Activated CD8-positive, alpha-beta T cell treated with anti-CD3 and anti-CD28 coated beads, Interleukin-2, amount 10 ng/mL, durations not matched to agents 7 days and 5 days (primary cell): ENCODE measurements at regions not wholly inside any gene's neighbourhood (a gene's known extent, or its start where the extent isn't known, plus 50 kb on each side); places are given as distances from the start of the nearest gene placed in this dataset.

Source experiments
- ATAC-seq: fragments of 150-1000 bp; cut with Tn5 transposase; one replicate; pipeline ENCODE4 v1.10.0; 2021; ENCODE audit warnings: moderate library complexity
- CTCF ChIA-PET: fragments of 350-600 bp; sonication (Branson Sonifier 250); formaldehyde crosslinking; loops from one replicate; lab custom pipeline; 2021; ENCODE audit warnings: antibody characterized with exemption; lab: Charles Lee
- POLR2A ChIA-PET: fragments of 350-600 bp; sonication (Branson Sonifier 250); formaldehyde crosslinking; loops from one replicate; lab custom pipeline; 2021; ENCODE audit warnings: antibody characterized with exemption; lab: Charles Lee
- DNase-seq: peaks from one replicate; pipeline ENCODE4 v3.0.0-alpha.2; 2020
- H3K27ac Mint-ChIP-seq: one replicate; pipeline ENCODE4 v1.8.0; 2021; ENCODE audit warnings: mild to moderate bottlenecking, mixed read lengths
- H3K27me3 Mint-ChIP-seq: one replicate; pipeline ENCODE4 v1.8.0; 2021; ENCODE audit warnings: low read depth, mixed read lengths
- H3K36me3 Mint-ChIP-seq: one replicate; pipeline ENCODE4 v1.8.0; 2021; ENCODE audit warnings: low read depth, mixed read lengths
- H3K4me1 Mint-ChIP-seq: one replicate; pipeline ENCODE4 v1.8.0; 2021; ENCODE audit warnings: low read depth, mixed read lengths
- H3K4me3 Mint-ChIP-seq: one replicate; pipeline ENCODE4 v1.8.0; 2021; ENCODE audit warnings: mild to moderate bottlenecking, mixed read lengths
- H3K9me3 Mint-ChIP-seq: one replicate; pipeline ENCODE4 v1.8.0; 2022; ENCODE audit warnings: mixed read lengths; ENCODE audit not compliant: insufficient read depth

DNA sequence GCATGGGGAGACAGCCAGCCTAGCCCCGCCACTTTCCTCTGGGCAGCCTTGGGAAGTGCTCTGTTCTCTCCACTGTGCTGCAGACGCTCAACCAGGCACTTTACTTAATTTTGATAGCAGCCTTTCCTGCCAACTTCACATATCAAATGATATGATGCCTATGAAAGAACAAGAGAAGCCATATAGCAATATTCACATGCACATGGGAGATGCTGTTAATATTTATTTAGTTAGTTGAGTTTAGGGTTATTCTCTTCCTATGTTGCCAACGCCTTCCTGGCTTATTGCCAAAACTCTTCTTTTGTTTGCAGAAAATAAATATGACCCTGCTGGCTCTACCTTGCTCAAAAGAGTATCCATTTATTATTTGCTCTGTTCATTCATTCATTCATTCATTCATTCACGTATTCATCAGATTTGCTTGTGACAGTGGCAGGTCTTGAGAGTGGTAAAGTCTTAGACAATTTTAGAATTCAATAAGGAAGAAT, 99.3 kb downstream of the GATA6 start:
- no peak overlapping the region for H3K27ac Mint-ChIP-seq
- H3K9me3 Mint-ChIP-seq, result no peaks in the 10 kb centered on the region
- no peak overlapping the region for H3K4me3 Mint-ChIP-seq
- ChIA-PET CTCF (no interaction called here), POLR2A (no interaction called here)
- no peak for ATAC-seq
- H3K4me1 Mint-ChIP-seq, result no peaks in the 10 kb centered on the region
- peaks cover 3% of the 10 kb centered on the region for H3K27me3 Mint-ChIP-seq
- no peak for DNase-seq
- no peaks in the 10 kb centered on the region for H3K36me3 Mint-ChIP-seq

DNA sequence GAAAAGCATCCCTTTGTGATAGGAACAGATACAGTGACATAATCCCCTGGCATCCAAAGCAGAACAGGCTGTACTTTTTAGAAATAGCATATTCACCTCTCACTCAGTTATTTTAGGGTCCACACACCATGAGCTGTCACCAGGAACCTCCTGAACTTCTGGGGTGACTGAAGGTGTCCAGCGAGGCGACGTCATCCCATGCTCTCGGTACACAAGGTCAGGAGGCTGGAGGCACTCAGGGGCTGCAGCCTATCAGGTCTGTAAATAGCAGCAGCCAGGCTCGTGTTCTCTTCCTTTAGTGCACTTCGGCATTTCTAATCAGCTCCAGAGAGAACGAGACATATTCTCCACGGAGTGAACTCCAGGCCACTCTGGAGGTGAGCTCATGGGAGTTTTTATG, 98.3 kb downstream of the GATA6 start:
- no peak overlapping the region for H3K4me3 Mint-ChIP-seq
- no peak for ATAC-seq
- CTCF ChIA-PET, result no interaction called here
- H3K4me1 Mint-ChIP-seq, result no peaks in the 10 kb centered on the region
- POLR2A ChIA-PET, result no interaction called here
- H3K9me3 Mint-ChIP-seq, result no peaks in the 10 kb centered on the region
- H3K36me3 Mint-ChIP-seq, result no peaks in the 10 kb centered on the region
- no peak overlapping the region for H3K27ac Mint-ChIP-seq
- no peak for DNase-seq
- H3K27me3 Mint-ChIP-seq, result peaks cover 3% of the 10 kb centered on the region

DNA sequence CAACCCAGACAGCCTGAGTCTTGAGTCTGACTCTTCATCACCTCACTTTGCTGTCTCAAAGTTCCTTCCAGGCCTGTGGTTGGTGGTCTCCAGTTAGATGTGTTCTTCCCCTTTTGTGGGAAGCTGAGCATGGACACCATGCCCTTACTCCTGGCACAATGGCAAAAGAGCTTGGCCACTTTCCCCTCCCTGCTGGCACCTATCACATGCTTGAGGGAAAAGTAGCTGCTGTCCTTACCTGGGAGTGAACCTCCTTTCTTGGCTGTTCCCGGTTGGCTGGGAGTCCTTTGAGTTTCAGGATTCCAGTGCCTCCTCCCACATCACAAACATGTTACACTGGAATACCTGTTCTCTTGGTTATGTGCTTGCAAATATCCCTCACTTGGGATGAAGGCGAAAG, 97.8 kb downstream of the GATA6 start:
- no peak for DNase-seq
- POLR2A ChIA-PET, result no interaction called here
- H3K4me1 Mint-ChIP-seq, result no peaks in the 10 kb centered on the region
- no peak overlapping the region for H3K27ac Mint-ChIP-seq
- ATAC-seq, result no peak
- H3K9me3 Mint-ChIP-seq, result no peaks in the 10 kb centered on the region
- no peaks in the 10 kb centered on the region for H3K36me3 Mint-ChIP-seq
- CTCF ChIA-PET, result no interaction called here
- H3K27me3 Mint-ChIP-seq, result peaks cover 3% of the 10 kb centered on the region
- H3K4me3 Mint-ChIP-seq, result no peak overlapping the region

DNA sequence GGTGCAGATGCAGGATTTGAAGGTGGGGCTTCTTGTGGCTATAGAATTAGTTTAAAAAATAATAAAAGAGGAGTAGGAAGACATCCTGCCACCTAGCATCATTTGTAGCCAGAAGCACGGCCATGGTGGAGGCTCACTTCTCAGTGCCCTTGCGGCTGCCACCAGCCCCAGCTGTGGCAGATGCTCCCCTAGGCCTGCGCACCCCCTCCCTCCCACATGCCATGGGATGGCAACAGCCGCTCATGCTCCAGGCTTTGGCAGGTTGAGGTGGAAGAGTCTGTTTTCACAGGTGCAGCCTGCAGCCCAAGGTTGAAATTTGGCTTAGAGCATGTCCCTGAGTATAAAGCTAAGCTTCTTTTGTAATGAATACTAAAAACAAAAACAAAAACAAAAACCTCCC, 96.4 kb downstream of the GATA6 start:
- POLR2A ChIA-PET, result no interaction called here

DNA sequence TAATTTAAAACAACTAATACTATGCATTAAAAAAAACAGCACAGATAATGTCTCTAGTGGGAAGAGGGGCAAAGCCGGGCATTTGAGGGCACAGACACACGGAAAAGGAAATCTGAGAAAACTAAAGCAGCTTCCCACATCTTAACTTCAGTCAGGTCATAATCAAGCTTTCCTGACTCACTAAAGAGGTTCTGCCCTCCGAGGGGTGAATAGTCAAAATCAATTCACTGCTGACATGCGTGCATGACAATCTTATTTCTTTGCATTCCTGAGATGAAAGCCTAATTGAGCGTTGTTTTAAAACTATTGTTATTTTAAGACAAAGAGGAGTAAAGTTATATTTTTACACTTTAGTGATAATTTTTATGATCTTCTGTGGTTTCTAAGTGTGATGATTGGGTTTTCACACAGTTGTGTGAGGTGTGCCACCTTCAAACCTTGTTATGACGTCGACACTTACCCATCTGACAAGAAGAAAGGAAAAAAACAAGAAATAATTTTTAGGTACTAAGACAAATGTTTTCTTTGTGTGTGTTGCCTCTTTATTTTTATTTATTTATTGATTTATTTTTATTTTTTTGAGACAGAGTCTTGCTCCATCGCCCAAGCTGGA, 90.9 kb downstream of the GATA6 start:
- POLR2A ChIA-PET, result no interaction called here
- H3K27ac Mint-ChIP-seq, result no peak overlapping the region
- no peak for ATAC-seq
- CTCF ChIA-PET, result no interaction called here
- H3K9me3 Mint-ChIP-seq, result no peaks in the 10 kb centered on the region
- H3K27me3 Mint-ChIP-seq, result no peaks in the 10 kb centered on the region
- no peak overlapping the region for H3K4me3 Mint-ChIP-seq
- DNase-seq, result no peak
- H3K36me3 Mint-ChIP-seq, result no peaks in the 10 kb centered on the region
- no peaks in the 10 kb centered on the region for H3K4me1 Mint-ChIP-seq

More for the DNA sequence above, 96.4 kb downstream of the GATA6 start:
- H3K27ac Mint-ChIP-seq, result no peak overlapping the region
- no peak overlapping the region for H3K4me3 Mint-ChIP-seq
- H3K36me3 Mint-ChIP-seq, result no peaks in the 10 kb centered on the region
- ATAC-seq, result no peak
- H3K27me3 Mint-ChIP-seq, result peaks cover 3% of the 10 kb centered on the region
- no peaks in the 10 kb centered on the region for H3K4me1 Mint-ChIP-seq
- no peak for DNase-seq
- CTCF ChIA-PET, result no interaction called here
- no peaks in the 10 kb centered on the region for H3K9me3 Mint-ChIP-seq

DNA sequence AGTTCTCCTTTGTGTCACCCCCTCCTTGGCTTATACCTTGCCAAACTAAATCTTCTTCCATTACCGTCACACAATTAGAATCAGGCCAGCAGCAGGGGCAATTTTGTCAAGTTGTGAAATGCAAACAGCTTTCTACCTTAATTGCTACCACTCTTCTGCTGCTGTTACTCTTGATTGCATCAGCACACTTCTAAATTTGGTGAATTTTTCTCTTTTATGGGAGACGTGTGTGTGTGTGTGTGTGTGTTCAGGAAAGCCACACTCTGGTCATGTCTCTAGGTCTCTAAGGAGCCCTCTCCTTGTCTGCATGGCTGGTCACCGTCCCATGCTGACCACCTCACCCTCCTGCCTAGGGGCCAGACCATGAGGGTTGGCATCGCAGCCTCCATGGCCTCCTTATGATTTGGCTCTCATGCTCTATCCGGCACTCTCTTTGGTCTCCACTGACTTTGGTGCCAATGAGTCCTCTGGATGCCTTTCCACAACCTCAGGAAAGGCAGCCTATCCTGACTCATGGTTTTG, 87.7 kb downstream of the GATA6 start:
- Mint-ChIP-seq H3K27me3 (no peaks in the 10 kb centered on the region), H3K9me3 (no peaks in the 10 kb centered on the region), H3K36me3 (no peaks in the 10 kb centered on the region), H3K27ac (no peak overlapping the region), H3K4me3 (no peak overlapping the region), H3K4me1 (peaks cover 7% of the 10 kb centered on the region)
- ATAC-seq (no peak), DNase-seq (no peak)
- POLR2A ChIA-PET, result no interaction called here
- CTCF ChIA-PET, result no interaction called here

DNA sequence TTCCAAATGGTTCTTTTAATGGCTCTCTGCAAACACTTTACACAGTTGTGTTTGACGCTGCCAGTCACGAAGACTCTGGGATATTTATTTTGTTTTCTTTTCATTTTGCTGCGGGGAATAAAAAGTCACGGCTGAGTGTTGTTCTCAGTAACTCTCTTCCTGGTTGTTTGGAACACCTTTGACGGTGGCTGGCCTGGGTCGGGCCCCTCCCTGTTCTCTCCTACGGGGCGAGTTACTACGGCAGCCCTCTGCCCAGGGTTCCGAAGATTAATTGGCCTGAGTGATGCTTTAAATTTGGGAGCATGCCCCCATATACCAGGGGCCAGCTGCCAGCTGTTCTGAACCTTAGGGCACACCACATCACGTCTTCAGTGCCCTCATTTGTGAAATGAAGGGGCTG, 84.7 kb downstream of the GATA6 start:
- POLR2A ChIA-PET, result no interaction called here
- ATAC-seq (no peak), DNase-seq (no peak)
- Mint-ChIP-seq H3K9me3 (no peaks in the 10 kb centered on the region), H3K4me1 (peaks cover 7% of the 10 kb centered on the region), H3K27me3 (no peaks in the 10 kb centered on the region), H3K27ac (no peak overlapping the region), H3K36me3 (no peaks in the 10 kb centered on the region), H3K4me3 (no peak overlapping the region)
- CTCF ChIA-PET, result no interaction called here

DNA sequence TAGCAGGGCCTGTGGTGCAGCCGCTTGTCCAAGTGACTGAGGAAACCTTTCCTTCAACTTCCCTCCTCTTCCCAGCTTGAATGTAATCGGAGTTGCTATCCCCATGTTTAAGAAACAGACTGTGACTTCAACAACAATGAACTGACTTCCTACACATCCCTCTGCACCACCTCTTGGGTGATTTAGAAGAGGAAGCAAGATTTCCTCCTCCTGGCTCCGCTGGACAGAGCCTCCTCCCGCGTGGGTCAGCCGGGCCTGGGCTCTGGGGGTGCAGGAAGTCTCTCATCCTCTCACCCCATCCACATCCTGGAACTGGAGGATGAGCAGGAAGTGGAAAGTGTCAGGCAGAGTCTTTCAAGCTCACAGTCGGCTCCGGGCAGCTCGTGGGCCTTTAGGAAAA, 84.3 kb downstream of the GATA6 start:
- no peak overlapping the region for H3K4me3 Mint-ChIP-seq
- DNase-seq (no peak), ATAC-seq (no peak)
- no peaks in the 10 kb centered on the region for H3K36me3 Mint-ChIP-seq
- CTCF ChIA-PET, result no interaction called here
- POLR2A ChIA-PET, result no interaction called here
- H3K27ac Mint-ChIP-seq, result no peak overlapping the region
- H3K9me3 Mint-ChIP-seq, result no peaks in the 10 kb centered on the region
- no peaks in the 10 kb centered on the region for H3K27me3 Mint-ChIP-seq
- H3K4me1 Mint-ChIP-seq, result peaks cover 7% of the 10 kb centered on the region

DNA sequence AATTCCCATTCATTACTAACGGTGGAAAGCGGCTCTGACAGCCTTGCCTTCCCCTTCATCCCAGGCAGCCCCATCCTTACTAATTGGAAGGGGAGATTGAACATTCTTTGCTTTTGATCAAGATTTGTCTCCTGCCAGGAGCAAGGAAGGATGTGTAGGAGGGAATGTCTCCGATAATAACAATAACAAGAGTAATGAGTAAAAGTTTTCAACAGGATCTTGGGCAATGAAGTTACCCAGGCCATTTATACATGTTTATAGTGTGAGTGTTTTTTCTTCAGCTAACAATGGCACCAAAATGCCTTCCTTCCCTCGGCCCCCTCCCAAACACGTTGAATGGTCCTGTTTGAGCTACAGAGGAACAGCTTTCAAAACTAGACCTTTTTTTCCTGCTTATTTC, 83.8 kb downstream of the GATA6 start:
- Mint-ChIP-seq H3K4me1 (peaks cover 7% of the 10 kb centered on the region), H3K27ac (no peak overlapping the region), H3K9me3 (no peaks in the 10 kb centered on the region), H3K27me3 (no peaks in the 10 kb centered on the region), H3K36me3 (no peaks in the 10 kb centered on the region), H3K4me3 (no peak overlapping the region)
- CTCF ChIA-PET, result no interaction called here
- POLR2A ChIA-PET, result no interaction called here
- no peak for ATAC-seq
- DNase-seq, result no peak
